RPMI7951 (cell line): ENCODE measurements at regions not wholly inside any gene's neighbourhood (a gene's known extent, or its start where the extent isn't known, plus 50 kb on each side); places are given as distances from the start of the nearest gene placed in this dataset.

Source experiments
- DNase-seq: peaks from one replicate; pipeline ENCODE4 v3.0.0-alpha.2; 2012; ENCODE audit warnings: low read depth

DNA sequence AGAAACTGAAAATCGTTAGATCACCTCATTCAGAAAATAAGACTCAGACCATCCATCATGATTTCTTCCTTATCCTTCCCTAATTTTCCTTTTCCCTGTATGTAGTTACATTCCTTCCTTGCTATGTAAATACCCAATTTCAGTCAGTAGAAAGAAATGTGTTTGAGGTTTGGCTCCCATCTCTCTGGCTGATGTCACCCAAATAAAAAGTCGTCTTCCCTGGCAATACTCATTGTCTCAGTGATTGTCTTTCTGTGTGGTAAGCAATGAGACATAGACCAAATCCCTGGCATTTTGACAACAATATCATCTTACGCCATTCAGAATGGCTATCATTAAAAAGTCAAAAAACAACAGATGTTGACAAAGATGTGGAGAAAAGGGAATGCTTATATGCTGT, 303.9 kb upstream of the EDIL3 start:
- DNase-seq, result peak; percentile 92

DNA sequence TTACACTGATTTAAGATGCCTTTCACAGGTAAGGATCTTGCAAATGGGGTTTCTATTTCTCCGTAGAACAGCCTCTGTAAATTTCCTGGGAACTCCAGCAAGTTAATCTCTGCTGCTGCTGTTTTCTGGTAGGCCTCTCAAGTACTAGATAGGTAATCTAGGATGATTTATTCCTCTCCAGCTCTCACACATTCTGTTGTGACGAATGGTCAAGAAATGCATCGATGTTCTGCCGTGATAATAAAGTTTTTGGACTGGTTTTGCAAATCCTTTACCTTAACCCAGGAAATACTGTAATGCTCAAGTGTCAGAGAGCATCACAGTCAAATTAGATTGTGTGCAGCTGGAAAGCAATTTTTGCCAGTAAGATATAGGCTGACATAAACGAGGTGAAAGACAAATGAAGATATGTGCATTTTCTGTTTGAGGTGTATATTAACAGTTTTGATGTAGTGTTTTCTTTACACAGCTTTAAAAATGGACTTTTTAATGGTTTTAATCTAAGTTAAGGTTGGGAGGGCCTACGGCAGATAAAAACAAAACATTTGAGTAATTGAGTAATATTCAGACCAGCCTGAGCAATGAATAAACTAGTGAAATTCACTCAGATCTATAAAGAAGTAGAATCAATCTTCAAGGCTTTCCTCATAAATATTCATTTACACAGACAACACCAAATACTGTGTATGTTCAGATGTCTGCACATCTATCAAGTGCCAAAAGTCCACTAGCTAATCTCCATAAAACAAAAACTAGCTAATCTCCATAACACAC, 300.6 kb upstream of the EDIL3 start:
- no peak for DNase-seq

GRCh38 chr5:84683594-84683993, 298.9 kb upstream of the EDIL3 start:
- no peak for DNase-seq

GRCh38 chr5:84682531-84682930, 297.9 kb upstream of the EDIL3 start:
- no peak for DNase-seq

- no peak for DNase-seq
Observed at GRCh38 chr5:84680908-84681307, 296.2 kb upstream of the EDIL3 start.

DNA sequence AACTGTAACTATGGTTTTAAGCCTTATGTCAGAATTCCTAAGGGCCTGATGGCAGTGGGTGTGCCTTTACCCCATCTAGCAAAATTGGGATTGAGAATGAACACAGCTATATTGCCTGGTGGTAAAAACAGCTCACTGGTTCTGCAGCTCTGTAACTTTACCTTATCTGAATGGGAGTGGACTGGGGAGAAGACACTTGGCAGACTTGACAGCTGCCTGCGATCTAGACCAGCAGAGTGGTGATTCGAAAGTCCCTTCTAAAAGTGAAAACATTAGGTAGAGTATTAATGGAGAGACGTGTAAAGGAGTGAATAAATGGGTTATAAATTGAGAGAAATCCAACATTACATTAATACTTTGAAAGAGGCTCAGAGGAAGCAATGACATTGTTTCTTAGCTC, 289.1 kb upstream of the EDIL3 start:
- DNase-seq, result no peak

GRCh38 chr5:84667576-84667975, 282.9 kb upstream of the EDIL3 start:
- DNase-seq, result no peak

DNA sequence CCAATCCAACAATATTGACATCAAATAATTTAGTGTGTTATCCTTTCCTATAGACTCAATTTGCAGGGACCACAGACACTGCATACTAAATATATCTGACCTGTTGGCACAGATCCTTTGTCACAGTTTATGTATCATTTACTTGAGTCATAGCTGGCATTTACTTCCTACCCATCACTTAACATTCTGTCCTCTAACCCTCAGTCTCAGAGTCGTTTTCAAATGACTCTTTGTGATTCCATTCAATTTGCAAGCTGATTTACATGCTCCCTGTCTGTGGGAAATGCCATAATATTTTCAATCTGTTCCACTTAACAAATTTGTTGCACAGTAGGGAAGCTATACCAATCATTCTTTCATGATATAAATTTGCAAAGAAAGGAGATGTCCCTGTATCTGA, 265.7 kb upstream of the EDIL3 start:
- peak; percentile 7 for DNase-seq

GRCh38 chr5:84647581-84647980, 262.9 kb upstream of the EDIL3 start:
- no peak for DNase-seq

GRCh38 chr5:84642795-84643194, 258.1 kb upstream of the EDIL3 start:
- DNase-seq, result peak; percentile 34

- no peak for DNase-seq
Observed at GRCh38 chr5:84642324-84642723, 257.6 kb upstream of the EDIL3 start.

- DNase-seq, result no peak
Observed at GRCh38 chr5:84637662-84638375, 253.1 kb upstream of the EDIL3 start.

GRCh38 chr5:84635235-84636055, 250.8 kb upstream of the EDIL3 start:
- no peak for DNase-seq

DNA sequence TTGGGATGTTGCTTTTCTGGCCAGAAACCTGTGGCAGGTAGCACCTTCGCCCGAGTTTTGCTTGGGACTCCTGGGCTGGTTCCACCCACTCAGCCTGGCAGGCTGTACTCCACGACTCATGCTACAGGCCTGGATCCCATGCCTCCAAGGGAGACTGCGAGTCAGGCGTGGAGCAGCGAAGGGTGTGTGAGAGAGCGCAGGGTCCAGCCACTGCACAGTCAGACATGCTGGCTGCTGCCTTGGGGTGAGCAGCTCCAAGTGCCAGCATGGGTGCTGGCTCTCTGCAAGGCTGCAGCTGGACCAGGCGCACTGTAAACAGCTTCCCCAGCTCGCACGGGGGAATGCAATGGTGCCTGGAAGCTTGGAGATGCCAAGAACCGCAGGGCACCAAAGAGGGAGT, 249.6 kb upstream of the EDIL3 start:
- DNase-seq, result peak; percentile 57

DNA sequence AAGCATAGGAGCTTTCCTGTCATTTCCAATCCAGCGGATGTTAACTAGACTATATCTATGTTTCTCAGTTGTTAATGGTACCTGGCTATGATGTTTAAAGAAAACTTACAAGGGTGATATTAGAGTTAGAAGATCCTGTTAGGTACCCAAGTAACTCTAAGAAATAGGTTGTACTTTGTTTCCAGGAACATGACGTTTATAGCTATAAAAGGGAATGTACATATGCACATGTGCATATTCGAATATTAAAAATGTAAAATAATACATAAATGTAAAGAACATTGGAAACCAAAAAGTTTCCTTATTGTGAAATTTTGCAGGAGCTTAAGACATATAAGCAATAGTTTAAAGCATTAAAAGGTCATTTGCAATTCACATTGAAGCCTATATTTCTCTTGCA, 247.7 kb upstream of the EDIL3 start:
- DNase-seq, result no peak

- no peak for DNase-seq
Observed at GRCh38 chr5:84628918-84629317, 244.2 kb upstream of the EDIL3 start.

- DNase-seq, result no peak
Observed at GRCh38 chr5:84623019-84623418, 238.3 kb upstream of the EDIL3 start.

DNA sequence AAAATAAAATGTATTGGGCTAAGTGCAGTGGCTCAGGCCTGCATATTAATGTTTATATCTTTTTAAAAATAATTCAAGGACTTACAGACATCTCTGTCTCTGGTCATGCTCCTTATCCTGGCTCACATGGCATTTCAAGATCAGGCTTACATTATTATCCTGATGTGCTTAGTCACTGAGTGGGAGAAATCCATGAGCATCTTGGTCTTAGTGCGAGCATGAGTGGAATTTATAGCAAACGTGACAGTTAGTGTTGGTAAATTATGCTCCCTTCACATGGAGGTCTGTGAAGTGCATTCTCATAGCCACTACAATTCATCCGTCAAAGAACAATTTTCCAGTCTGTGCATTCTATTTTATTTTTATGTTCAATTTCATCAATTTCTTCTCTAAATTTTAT, 237.8 kb upstream of the EDIL3 start:
- DNase-seq, result no peak

DNA sequence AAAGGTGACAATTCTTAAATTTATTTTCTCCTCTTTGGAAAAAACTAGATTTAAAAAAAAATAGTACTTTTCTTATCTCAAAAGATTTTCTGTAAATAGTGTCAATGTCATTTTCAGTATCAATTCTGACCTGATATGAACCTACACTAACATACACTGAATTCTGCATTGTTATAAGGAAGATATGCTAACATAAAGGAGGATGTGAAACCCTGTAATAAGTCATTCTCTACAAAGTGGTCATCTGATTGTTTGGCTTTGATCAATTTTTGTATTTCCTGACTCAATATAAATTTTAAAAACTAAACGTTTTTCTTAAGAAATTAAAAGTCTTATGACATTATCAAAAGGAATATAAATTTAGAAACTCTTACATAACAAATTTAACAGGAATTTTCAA, 233.6 kb upstream of the EDIL3 start:
- DNase-seq, result no peak

DNA sequence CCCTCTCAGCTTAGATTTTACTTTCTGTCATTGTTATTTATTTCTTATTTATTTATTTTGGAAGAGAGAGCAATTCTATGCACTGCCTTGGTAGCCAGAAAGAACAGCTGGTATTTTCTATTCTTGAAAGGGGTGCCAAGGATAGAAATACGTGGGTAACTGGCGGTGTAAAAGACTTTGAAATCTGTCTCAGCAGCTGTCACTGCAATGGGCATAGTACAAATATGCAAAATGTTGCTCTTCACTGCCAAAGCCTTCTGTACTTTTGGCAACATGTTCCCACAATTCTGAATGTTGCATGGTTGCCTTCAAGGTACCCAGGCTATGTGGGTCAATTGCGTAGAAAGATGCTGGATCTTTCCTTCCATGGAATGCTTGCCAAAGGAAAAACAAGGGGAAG, 230.2 kb upstream of the EDIL3 start:
- no peak for DNase-seq

GRCh38 chr5:84606784-84607183, 222.1 kb upstream of the EDIL3 start:
- no peak for DNase-seq

GRCh38 chr5:84605241-84605640, 220.6 kb upstream of the EDIL3 start:
- DNase-seq, result no peak
